OCI-LY1 (cell line): ENCODE measurements at regions not wholly inside any gene's neighbourhood (a gene's known extent, or its start where the extent isn't known, plus 50 kb on each side); places are given as distances from the start of the nearest gene placed in this dataset.

Source experiments
- CTCF ChIP-seq: fragments of 200-600 bp; sonication (generic), shearing (Covaris generic); IDR thresholded peaks from 2 replicates; pipeline ENCODE4 v1.5.1; 2017; ENCODE audit warnings: mild to moderate bottlenecking, antibody characterized with exemption, low read length, moderate library complexity, mixed read lengths
- EZH2 ChIP-seq: fragments of 200-600 bp; sonication (generic), shearing (Covaris generic); IDR thresholded peaks from 2 replicates; pipeline ENCODE4 v1.8.0; 2017; ENCODE audit warnings: borderline replicate concordance, mixed run types, mild to moderate bottlenecking, antibody characterized with exemption, low read length, moderate library complexity, mixed read lengths

GRCh38 chrX:109926743-109927662, 75.9 kb upstream of the TMEM164 start:
- TF ChIP-seq CTCF (no peak), EZH2 (no peak)
